H1 (cell line): ENCODE measurements at regions not wholly inside any gene's neighbourhood (a gene's known extent, or its start where the extent isn't known, plus 50 kb on each side); places are given as distances from the start of the nearest gene placed in this dataset.

Experiments
- CTCF ChIA-PET: fragments of 300-600 bp; sonication (Branson Sonifier 250); formaldehyde crosslinking; loops from one replicate; lab custom pipeline; 2021; ENCODE audit not compliant: partially characterized antibody; lab: Charles Lee
- POLR2A ChIA-PET: fragments of 300-600 bp; sonication (Branson Sonifier 250); formaldehyde crosslinking; loops from one replicate; lab custom pipeline; 2021; ENCODE audit warnings: inconsistent platforms; ENCODE audit not compliant: partially characterized antibody; lab: Charles Lee
- DNase-seq, 2 experiments: peaks; one replicate each; pipeline versions ENCODE4 v3.0.0 to v3.0.0-alpha.2; 2010 to 2022; ENCODE audit warnings: low spot score in 2 of 2, low read depth in 1 of 2, mixed read lengths in 1 of 2
- FAIRE-seq: peaks from 2 replicates; lab custom pipeline; 2011; peaks lifted over from hg19 to GRCh38; lab: Jason Lieb, UNC
- H2AFZ ChIP-seq: 2 replicates; pipeline ENCODE4 v1.8.1; 2012; ENCODE audit warnings: low read length, inconsistent platforms
- H2AK5ac ChIP-seq: 2 replicates; pipeline ENCODE4 v1.6.1; 2013; ENCODE audit warnings: low read depth, low read length
- H2BK120ac ChIP-seq: replicated peaks from 2 replicates; pipeline ENCODE3; 2013; ENCODE audit warnings: low read depth, low read length, inconsistent platforms
- H2BK12ac ChIP-seq: 2 replicates; pipeline ENCODE4 v1.6.1; 2013; ENCODE audit warnings: low read depth, low read length
- H2BK15ac ChIP-seq: 2 replicates; pipeline ENCODE4 v1.6.1; 2013; ENCODE audit warnings: low read length
- H2BK20ac ChIP-seq: 2 replicates; pipeline ENCODE4 v1.6.1; 2013; ENCODE audit warnings: low read length
- H2BK5ac ChIP-seq: 2 replicates; pipeline ENCODE4 v1.6.1; 2013; ENCODE audit warnings: low read depth, low read length
- H3K14ac ChIP-seq: 2 replicates; pipeline ENCODE4 v1.6.1; 2013; ENCODE audit warnings: inconsistent platforms; ENCODE audit not compliant: insufficient read length
- H3K18ac ChIP-seq: 2 replicates; pipeline ENCODE4 v1.6.1; 2013; ENCODE audit warnings: low read length; ENCODE audit errors: extremely low read depth
- H3K23ac ChIP-seq: 2 replicates; pipeline ENCODE4 v1.6.1; 2013; ENCODE audit warnings: inconsistent platforms; ENCODE audit not compliant: insufficient read length
- H3K23me2 ChIP-seq: 2 replicates; pipeline ENCODE4 v1.6.1; 2013; ENCODE audit warnings: low read depth, low read length
- H3K27ac ChIP-seq: 2 replicates; pipeline ENCODE4 v1.6.1; 2011; ENCODE audit warnings: low read depth, low read length, inconsistent platforms
- H3K27me3 ChIP-seq, 4 experiments: replicated peaks in 1 of 4; 1 replicate in 1 of 4; 2 replicates in 3 of 4; pipeline versions ENCODE4 v1.6.1 to v1.8.1; 2011 to 2013; ENCODE audit warnings: low read length in 3 of 4, mild to moderate bottlenecking in 3 of 4, inconsistent platforms in 2 of 4, mixed read lengths in 2 of 4, moderate library complexity in 1 of 4; ENCODE audit not compliant: control insufficient read depth in 3 of 4, insufficient read depth in 3 of 4; ENCODE audit errors: extremely low read depth in 1 of 4
- H3K36me3 ChIP-seq, 4 experiments: 2 replicates each; pipeline versions ENCODE4 v1.6.1 to v1.8.1; 2011 to 2013; ENCODE audit warnings: mild to moderate bottlenecking in 4 of 4, low read length in 3 of 4, moderate library complexity in 2 of 4, control low read depth in 1 of 4, inconsistent platforms in 1 of 4; ENCODE audit not compliant: insufficient read depth in 4 of 4, control insufficient read depth in 2 of 4
- H3K4ac ChIP-seq: replicated peaks from 2 replicates; pipeline ENCODE3; 2013; ENCODE audit warnings: low read length, low read depth, mixed read lengths, inconsistent platforms; ENCODE audit not compliant: insufficient read length
- H3K4me1 ChIP-seq, 4 experiments: replicated peaks in 1 of 4; 1 replicate in 1 of 4; 2 replicates in 3 of 4; pipeline versions ENCODE4 v1.6.1 to v1.8.1; 2011 to 2013; ENCODE audit warnings: low read length in 3 of 4, inconsistent platforms in 2 of 4, mixed read lengths in 1 of 4; ENCODE audit not compliant: insufficient read depth in 4 of 4, control insufficient read depth in 3 of 4
- H3K4me2 ChIP-seq, 2 experiments: 2 replicates each; pipeline versions ENCODE4 v1.6.1 to v1.8.1; 2011 to 2013; ENCODE audit warnings: low read depth in 2 of 2, low read length in 2 of 2, control low read depth in 1 of 2, inconsistent platforms in 1 of 2, mild to moderate bottlenecking in 1 of 2; ENCODE audit not compliant: insufficient read depth in 1 of 2
- H3K4me3 ChIP-seq, 4 experiments: fragments of 200-600, 300-600 bp in 1 of 4; sonication (generic), shearing (Covaris generic), sonication (Bioruptor Twin) in 1 of 4; 2 replicates each; pipeline versions ENCODE4 v1.5.1 to v1.8.1; 2011 to 2016; ENCODE audit warnings: low read length in 4 of 4, low read depth in 3 of 4, control low read depth in 2 of 4, inconsistent platforms in 2 of 4, mild to moderate bottlenecking in 2 of 4, mixed read lengths in 1 of 4, moderate library complexity in 1 of 4; ENCODE audit not compliant: insufficient read depth in 2 of 4; ENCODE audit errors: extremely low read depth in 1 of 4
- H3K56ac ChIP-seq: replicated peaks from 2 replicates; pipeline ENCODE3; 2013; ENCODE audit warnings: low read depth, mild to moderate bottlenecking, mixed read lengths, low read length, inconsistent platforms; ENCODE audit not compliant: insufficient read length
- H3K79me1 ChIP-seq: 2 replicates; pipeline ENCODE4 v1.6.1; 2013; ENCODE audit warnings: low read depth, low read length, control low read depth
- H3K79me2 ChIP-seq, 2 experiments: 2 replicates each; pipeline versions ENCODE4 v1.6.1 to v1.8.1; 2012 to 2013; ENCODE audit warnings: low read length in 2 of 2, mild to moderate bottlenecking in 2 of 2, inconsistent platforms in 1 of 2; ENCODE audit not compliant: insufficient read depth in 2 of 2, control insufficient read depth in 1 of 2
- H3K9ac ChIP-seq, 4 experiments: replicated peaks in 1 of 4; 1 replicate in 1 of 4; 2 replicates in 3 of 4; pipeline versions ENCODE4 v1.6.1 to v1.8.1; 2011 to 2013; ENCODE audit warnings: low read depth in 3 of 4, low read length in 3 of 4, control low read depth in 2 of 4, mild to moderate bottlenecking in 2 of 4, moderate library complexity in 2 of 4, inconsistent platforms in 1 of 4; ENCODE audit errors: extremely low read depth in 1 of 4
- H3K9me3 ChIP-seq, 2 experiments: 2 replicates each; pipeline versions ENCODE4 v1.6.1 to v1.8.1; 2012 to 2013; ENCODE audit warnings: mild to moderate bottlenecking in 2 of 2, moderate library complexity in 2 of 2, control low read depth in 1 of 2, inconsistent platforms in 1 of 2, low read depth in 1 of 2, low read length in 1 of 2, mixed read lengths in 1 of 2; ENCODE audit not compliant: insufficient read depth in 2 of 2
- H4K20me1 ChIP-seq, 2 experiments: replicated peaks in 1 of 2; 2 replicates each; pipeline versions ENCODE3 to v1.8.1; 2011 to 2013; ENCODE audit warnings: inconsistent platforms in 2 of 2, low read length in 2 of 2, mild to moderate bottlenecking in 1 of 2; ENCODE audit not compliant: insufficient read depth in 2 of 2, control insufficient read depth in 1 of 2
- H4K5ac ChIP-seq: 2 replicates; pipeline ENCODE4 v1.6.1; 2013; ENCODE audit warnings: low read length, low read depth, mixed read lengths, inconsistent platforms; ENCODE audit not compliant: insufficient read length
- H4K8ac ChIP-seq: 2 replicates; pipeline ENCODE4 v1.8.0; 2013; ENCODE audit warnings: mild to moderate bottlenecking, moderate library complexity, low read length, inconsistent platforms; ENCODE audit not compliant: insufficient read depth; ENCODE audit errors: extremely low read depth
- H4K91ac ChIP-seq: replicated peaks from 2 replicates; pipeline ENCODE3; 2013; ENCODE audit warnings: low read length, mixed read lengths, inconsistent platforms; ENCODE audit not compliant: insufficient read length
- HDAC6 ChIP-seq: IDR thresholded peaks from one replicate; pipeline ENCODE4 v1.7.1; 2012; ENCODE audit warnings: low read depth, mild to moderate bottlenecking, inconsistent platforms, low read length, moderate library complexity
- KDM4A ChIP-seq: IDR thresholded peaks from one replicate; pipeline ENCODE4 v1.7.1; 2012; ENCODE audit warnings: low read depth, mild to moderate bottlenecking, moderate library complexity, low read length, inconsistent platforms; ENCODE audit not compliant: severe bottlenecking
- POLR2A ChIP-seq, 2 experiments: IDR thresholded peaks; 1 replicate in 1 of 2; 2 replicates in 1 of 2; pipeline ENCODE4 v1.6.1; 2011; ENCODE audit warnings: low read depth in 2 of 2, low read length in 2 of 2, mild to moderate bottlenecking in 2 of 2; ENCODE audit errors: control extremely low read depth in 1 of 2
- SP2 ChIP-seq: IDR thresholded peaks from 2 replicates; pipeline ENCODE4 v1.6.1; 2012; ENCODE audit warnings: mild to moderate bottlenecking, low read length, inconsistent platforms
- TBP ChIP-seq: IDR thresholded peaks from 2 replicates; pipeline ENCODE4 v1.6.1; 2011; ENCODE audit warnings: low read depth, low read length, improper control_type of control experiment
- WGBS, 2 experiments: shearing (Covaris generic) in 1 of 2; methylation state at CpG; one replicate each; pipeline versions ENCODE4 v1.1.6 to v1.1.7; 2013 to 2015; ENCODE audit warnings: low lambda C conversion rate in 2 of 2, mixed read lengths in 2 of 2, inconsistent platforms in 1 of 2, low coverage in 1 of 2, missing lambda C conversion rate in 1 of 2; ENCODE audit not compliant: insufficient replicate concordance in 2 of 2, insufficient coverage in 1 of 2, insufficient read length in 1 of 2; ENCODE audit errors: extremely low coverage in 1 of 2, missing lambda C conversion rate in 1 of 2; 5-methylcytosine and 5-hydroxymethylcytosine counted together
- TF ChIP-seq, protein P1 (sequence below): IDR thresholded peaks from 2 replicates; pipeline ENCODE4 v1.6.1; 2011; ENCODE audit warnings: low read length, improper control_type of control experiment

DNA sequence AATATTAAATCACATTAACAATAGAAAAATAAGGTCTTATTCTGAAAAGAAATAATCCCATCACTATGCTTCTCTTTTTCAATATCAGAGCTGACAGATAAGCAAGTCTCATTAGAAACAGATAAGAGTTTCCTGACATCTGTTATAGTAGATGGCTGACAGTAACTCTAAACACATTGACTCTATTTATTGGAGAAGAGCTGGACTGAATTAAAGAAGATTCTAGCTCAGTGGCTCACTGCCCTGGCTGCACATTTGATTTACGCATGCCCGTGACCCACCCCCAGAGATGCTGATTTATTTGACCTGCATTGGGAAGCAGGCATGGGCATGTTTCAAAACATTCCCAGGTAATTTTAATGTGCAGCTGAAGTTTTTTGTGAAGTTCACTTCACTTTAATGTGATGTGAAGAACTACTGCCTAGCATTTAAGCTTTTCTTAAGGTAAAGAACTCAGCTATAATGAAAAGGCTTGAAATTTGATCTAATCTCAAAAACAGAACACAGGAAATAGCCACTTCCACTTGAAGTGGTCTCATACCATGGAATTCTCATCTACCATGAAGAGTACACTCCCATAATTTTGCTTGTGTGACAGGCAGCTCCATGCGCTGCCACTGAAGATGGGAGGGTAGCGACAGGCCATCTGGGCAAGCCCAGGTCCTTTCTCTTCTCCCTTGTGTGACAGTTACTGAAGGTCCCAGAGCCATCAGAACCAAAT lies 162.3 kb downstream of the TPBG start:
- no peaks in the 10 kb centered on the region for H3K4me1 ChIP-seq
- no peak overlapping the region for H4K91ac ChIP-seq
- H3K79me1 ChIP-seq, result no peaks in the 10 kb centered on the region
- no peak overlapping the region for H2BK12ac ChIP-seq
- DNase-seq, result no peak
- H2BK120ac ChIP-seq, result peak overlapping the region; percentile 31
- no peak overlapping the region for H4K5ac ChIP-seq
- no peaks in the 10 kb centered on the region; a peak in 1 of 4 replicates for H3K9me3 ChIP-seq
- no peak overlapping the region for H2BK20ac ChIP-seq
- no peak overlapping the region for H4K8ac ChIP-seq
- POLR2A ChIA-PET, result no interaction called here
- H2BK5ac ChIP-seq, result no peak overlapping the region
- no peak overlapping the region for H3K4me2 ChIP-seq
- no peak overlapping the region for H3K56ac ChIP-seq
- H4K20me1 ChIP-seq, result no peaks in the 10 kb centered on the region
- WGBS, 2 experiments, result 93% methylated on average over 4 of the region's 4 CpGs; no CpG with 5 or more reads in 1 of the 2 experiments
- no peaks in the 10 kb centered on the region for H3K27me3 ChIP-seq
- no peaks in the 10 kb centered on the region for H3K23me2 ChIP-seq
- H3K36me3 ChIP-seq, result no peaks in the 10 kb centered on the region
- no peak overlapping the region for H3K4me3 ChIP-seq
- H3K9ac ChIP-seq, result no peak overlapping the region; a peak in 1 of 7 replicates
- no peak overlapping the region for H3K14ac ChIP-seq
- CTCF ChIA-PET, result interaction anchor here (0.8 to 0.9 kb wide), 2 partner anchors 15 to 107 kb away, joined by 3 read pairs; no protein-coding TSS in a partner anchor
- H3K4ac ChIP-seq, result no peak overlapping the region
- no peak overlapping the region for H3K23ac ChIP-seq
- H2BK15ac ChIP-seq, result no peak overlapping the region
- H2AK5ac ChIP-seq, result no peak overlapping the region
- no peaks in the 10 kb centered on the region for H3K79me2 ChIP-seq
- no peak overlapping the region for H3K27ac ChIP-seq
- H3K18ac ChIP-seq, result no peak overlapping the region
- FAIRE-seq, result no peak
- no peak for TF ChIP-seq KDM4A
- TF ChIP-seq, protein P1, sequence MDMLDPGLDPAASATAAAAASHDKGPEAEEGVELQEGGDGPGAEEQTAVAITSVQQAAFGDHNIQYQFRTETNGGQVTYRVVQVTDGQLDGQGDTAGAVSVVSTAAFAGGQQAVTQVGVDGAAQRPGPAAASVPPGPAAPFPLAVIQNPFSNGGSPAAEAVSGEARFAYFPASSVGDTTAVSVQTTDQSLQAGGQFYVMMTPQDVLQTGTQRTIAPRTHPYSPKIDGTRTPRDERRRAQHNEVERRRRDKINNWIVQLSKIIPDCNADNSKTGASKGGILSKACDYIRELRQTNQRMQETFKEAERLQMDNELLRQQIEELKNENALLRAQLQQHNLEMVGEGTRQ, result no peak
- TF ChIP-seq POLR2A (IDR thresholded peaks at IDR 0.05; ENCODE audit: control extremely low read depth in 1 of 2, low read depth in 2 of 2, low read length in 2 of 2), result no peak
- no peak for TF ChIP-seq HDAC6
- no peak for TF ChIP-seq TBP
- TF ChIP-seq SP2, result no peak
- TF ChIP-seq, all 59 proteins: peak for 0
- H2AFZ ChIP-seq, result no peak overlapping the region
